HepG2 (cell line): ENCODE measurements at regions not wholly inside any gene's neighbourhood (a gene's known extent, or its start where the extent isn't known, plus 50 kb on each side); places are given as distances from the start of the nearest gene placed in this dataset.

Source experiments
- ATAC-seq: fragments of 200-7000 bp; cut with Tn5 transposase; 3 replicates; pipeline ENCODE4 v1.9.1; 2020; ENCODE audit warnings: mild to moderate bottlenecking, moderate library complexity
- BruUV-seq: library from RNA; stranded (reverse); fragments of 400-500 nt; replicated peaks from 2 replicates; lab custom pipeline; 2021; lab: Mats Ljungman, UMichigan
- CTCF ChIA-PET: fragments of 300-600 bp; formaldehyde crosslinking; extraction: SDS; loops from one replicate; lab custom pipeline; 2021; ENCODE audit warnings: low total read pairs, inconsistent platforms, low intra/inter-chr PET ratio; lab: Yijun Ruan, JAX
- POLR2A ChIA-PET: fragments of 350-600 bp; sonication (Branson Sonifier 250); formaldehyde crosslinking; loops from one replicate; lab custom pipeline; 2020; ENCODE audit warnings: antibody characterized with exemption, inconsistent platforms; lab: Yijun Ruan, JAX
- DNase-seq: peaks from one replicate; pipeline ENCODE4 v3.0.0-alpha.2; 2015; ENCODE audit warnings: low spot score
- FAIRE-seq: peaks from 3 replicates; lab custom pipeline; 2011; peaks lifted over from hg19 to GRCh38; lab: Jason Lieb, UNC
- H2AFZ ChIP-seq: one replicate; pipeline ENCODE4 v1.6.1; 2011; ENCODE audit warnings: low read length, inconsistent platforms
- H3K27ac ChIP-seq: fragments of 300-600 bp; 3 replicates; pipeline ENCODE4 v1.8.0; 2011; ENCODE audit warnings: mixed run types, mild to moderate bottlenecking, mixed read lengths, low read length, inconsistent platforms; ENCODE audit not compliant: insufficient read depth; ENCODE audit errors: extremely low read length
- H3K27me3 ChIP-seq, 2 experiments: fragments of 200-600 bp in 1 of 2; 2 replicates in 1 of 2; 3 replicates in 1 of 2; pipeline versions ENCODE4 v1.6.0 to v1.8.0; 2011; ENCODE audit warnings: low read length in 2 of 2, mild to moderate bottlenecking in 2 of 2, moderate library complexity in 2 of 2, inconsistent platforms in 1 of 2; ENCODE audit not compliant: insufficient read depth in 2 of 2, control insufficient read depth in 1 of 2
- H3K36me3 ChIP-seq, 2 experiments: fragments of 200-600 bp in 1 of 2; replicated peaks in 1 of 2; 2 replicates in 1 of 2; 3 replicates in 1 of 2; pipeline versions ENCODE4 v1.5.1 to v1.8.0; 2011; ENCODE audit warnings: low read length in 2 of 2, inconsistent platforms in 1 of 2; ENCODE audit not compliant: insufficient read depth in 2 of 2, control insufficient read depth in 1 of 2
- H3K4me1 ChIP-seq: 2 replicates; pipeline ENCODE4 v1.5.1; 2012; ENCODE audit warnings: low read length, inconsistent platforms; ENCODE audit not compliant: insufficient read depth
- H3K4me2 ChIP-seq: 2 replicates; pipeline ENCODE4 v1.6.0; 2011; ENCODE audit warnings: low read depth, low read length, inconsistent platforms
- H3K4me3 ChIP-seq, 3 experiments: fragments of 200-600 bp in 1 of 3; sonication (generic), shearing (Covaris generic) in 1 of 3; replicated peaks in 1 of 3; 2 replicates each; pipeline ENCODE4 v1.5.1; 2011 to 2016; ENCODE audit warnings: low read length in 3 of 3, inconsistent platforms in 2 of 3, low read depth in 2 of 3, mild to moderate bottlenecking in 2 of 3, control low read depth in 1 of 3, mixed read lengths in 1 of 3; ENCODE audit not compliant: insufficient read depth in 1 of 3
- H3K79me2 ChIP-seq: one replicate; pipeline ENCODE4 v1.6.1; 2011; ENCODE audit warnings: low read length, inconsistent platforms; ENCODE audit not compliant: insufficient read depth
- H3K9ac ChIP-seq: 2 replicates; pipeline ENCODE4 v1.6.0; 2011; ENCODE audit warnings: mild to moderate bottlenecking, low read depth, low read length, inconsistent platforms; ENCODE audit not compliant: insufficient read depth
- H3K9me3 ChIP-seq: 2 replicates; pipeline ENCODE4 v1.5.1; 2012; ENCODE audit warnings: mild to moderate bottlenecking, low read length
- H4K20me1 ChIP-seq: 2 replicates; pipeline ENCODE4 v1.6.0; 2011; ENCODE audit warnings: inconsistent platforms, mild to moderate bottlenecking, low read length, moderate library complexity; ENCODE audit not compliant: insufficient read depth
- KDM3A ChIP-seq: IDR thresholded peaks from 2 replicates; pipeline ENCODE4 v1.6.1; 2018; ENCODE audit warnings: low read depth, missing compliant biosample characterization
- MXD4 ChIP-seq: IDR thresholded peaks from 2 replicates; pipeline ENCODE4 v1.6.1; 2016; ENCODE audit warnings: mild to moderate bottlenecking, missing biosample characterization, missing genetic modification reagents
- PITX1 ChIP-seq: sonication (generic); formaldehyde crosslinking; IDR thresholded peaks from 2 replicates; pipeline ENCODE4 v1.5.1; 2020; ENCODE audit warnings: mild to moderate bottlenecking, missing genetic modification reagents
- RFXAP ChIP-seq: sonication (generic); formaldehyde crosslinking; IDR thresholded peaks from 2 replicates; pipeline ENCODE4 v1.4.0; 2020; ENCODE audit warnings: missing genetic modification reagents, borderline replicate concordance
- SP5 ChIP-seq: IDR thresholded peaks from 2 replicates; pipeline ENCODE4 v1.6.1; 2016; ENCODE audit warnings: low read depth, borderline replicate concordance
- U2AF2 ChIP-seq: fragments of 200-400 bp; formaldehyde crosslinking; IDR thresholded peaks from 2 replicates; pipeline ENCODE4 v1.6.1; 2017; ENCODE audit warnings: low read depth, mild to moderate bottlenecking, low read length
- ZNF777 ChIP-seq: sonication (generic); formaldehyde crosslinking; IDR thresholded peaks from 2 replicates; pipeline ENCODE4 v1.4.0; 2020; ENCODE audit warnings: missing genetic modification reagents
- WGBS: methylation state at CpG from one replicate; pipeline ENCODE4 v1.1.6; 2017; ENCODE audit warnings: low lambda C conversion rate; 5-methylcytosine and 5-hydroxymethylcytosine counted together
- in situ Hi-C: cut with HindIII; loops from 2 replicates; pipeline ENCODE4 v1.10.0; 2017; ENCODE audit warnings: low pct_unique_long_range_greater_than_20kb; ENCODE audit not compliant: extremely low pct_ligation_motif_present
- intact Hi-C: fragments of 100-400 bp; cut with micrococcal nuclease; formaldehyde crosslinking; loops from one replicate; pipeline ENCODE4 v1.10.0; 2022; ENCODE audit not compliant: unreplicated experiment
- TF ChIP-seq, protein P1 (sequence below): sonication (generic); formaldehyde crosslinking; IDR thresholded peaks from 2 replicates; pipeline ENCODE4 v1.5.0; 2020; ENCODE audit warnings: missing genetic modification reagents
- TF ChIP-seq, protein P2 (sequence below): sonication (generic); formaldehyde crosslinking; IDR thresholded peaks from 2 replicates; pipeline ENCODE4 v1.8.1; 2022; ENCODE audit warnings: low read depth, mild to moderate bottlenecking, missing genetic modification reagents
- TF ChIP-seq, protein P3 (sequence below): conservative IDR thresholded peaks from 2 replicates; pipeline ENCODE4 v1.6.1; 2018; ENCODE audit warnings: missing genetic modification reagents

DNA sequence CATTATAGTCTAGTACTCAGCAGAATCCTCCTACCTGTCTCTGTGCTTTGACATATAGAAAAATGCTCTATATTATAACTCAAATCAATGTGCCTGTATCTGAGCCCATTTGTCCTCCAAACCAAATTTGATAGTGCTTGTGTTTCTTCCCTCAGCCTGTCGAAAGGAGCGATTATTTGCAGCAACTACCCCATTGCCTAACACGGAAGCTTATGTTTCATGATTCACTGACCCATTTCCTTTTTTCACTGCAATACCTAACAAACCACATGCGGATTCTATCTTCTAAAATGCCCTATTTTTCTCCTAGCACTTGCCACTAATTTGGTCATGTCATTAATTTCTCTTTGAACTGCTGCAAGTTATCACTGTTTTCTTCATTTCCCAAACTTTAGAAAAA is 1220.6 kb upstream of the CADM2 start:
- H3K79me2 ChIP-seq = no peaks in the 10 kb centered on the region
- H3K4me3 ChIP-seq = no peak overlapping the region
- no peaks in the 10 kb centered on the region for H3K9me3 ChIP-seq
- intact Hi-C loops (no loop called here), in situ Hi-C loops (no loop called here)
- H3K27me3 ChIP-seq = no peaks in the 10 kb centered on the region
- no peak overlapping the region for H3K9ac ChIP-seq
- H3K36me3 ChIP-seq = no peaks in the 10 kb centered on the region
- no peak overlapping the region for H3K27ac ChIP-seq
- ATAC-seq (no peak), DNase-seq (no peak), FAIRE-seq (no peak)
- H3K4me1 ChIP-seq = no peaks in the 10 kb centered on the region
- WGBS = under 1% methylated on average over 4 of the region's 4 CpGs
- TF ChIP-seq U2AF2 (no peak), MXD4 (CRISPR knock-in tag) (no peak)
- ChIA-PET CTCF (no interaction called here), POLR2A (no interaction called here)
- no peak overlapping the region for H3K4me2 ChIP-seq
- H4K20me1 ChIP-seq = no peaks in the 10 kb centered on the region
- H2AFZ ChIP-seq = no peak overlapping the region
- no TSS peak for BruUV-seq

DNA sequence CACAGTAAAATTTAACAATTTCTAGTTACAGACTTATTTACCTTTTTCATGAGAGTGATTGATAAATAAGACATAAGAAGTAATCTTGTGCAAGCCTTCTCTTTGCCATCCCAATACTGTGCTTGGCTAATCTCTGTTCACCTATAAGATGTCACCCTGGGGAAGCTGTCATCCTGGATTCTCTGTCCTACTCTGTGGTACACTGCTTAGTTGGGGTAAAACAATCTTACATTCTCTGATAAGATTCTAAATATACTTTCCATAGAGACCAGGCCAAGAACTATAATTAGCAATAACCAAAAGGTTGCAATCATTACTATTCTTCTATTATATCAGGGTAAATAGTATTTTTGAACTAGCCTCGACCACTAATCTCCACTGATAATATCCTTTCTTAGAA is 1218.3 kb upstream of the CADM2 start:
- WGBS = 11% methylated on average over 1 of the region's 1 CpG
- CTCF ChIA-PET = no interaction called here
- H2AFZ ChIP-seq = no peak overlapping the region
- ATAC-seq (no peak), DNase-seq (no peak), FAIRE-seq (no peak)
- H3K4me1 ChIP-seq = no peaks in the 10 kb centered on the region
- TF ChIP-seq, protein P1, sequence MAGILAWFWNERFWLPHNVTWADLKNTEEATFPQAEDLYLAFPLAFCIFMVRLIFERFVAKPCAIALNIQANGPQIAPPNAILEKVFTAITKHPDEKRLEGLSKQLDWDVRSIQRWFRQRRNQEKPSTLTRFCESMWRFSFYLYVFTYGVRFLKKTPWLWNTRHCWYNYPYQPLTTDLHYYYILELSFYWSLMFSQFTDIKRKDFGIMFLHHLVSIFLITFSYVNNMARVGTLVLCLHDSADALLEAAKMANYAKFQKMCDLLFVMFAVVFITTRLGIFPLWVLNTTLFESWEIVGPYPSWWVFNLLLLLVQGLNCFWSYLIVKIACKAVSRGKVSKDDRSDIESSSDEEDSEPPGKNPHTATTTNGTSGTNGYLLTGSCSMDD = no peak
- TF ChIP-seq RFXAP (CRISPR knock-in tag) (no peak), PITX1 (CRISPR knock-in tag) (no peak), ZNF777 (CRISPR knock-in tag) (no peak), SP5 (CRISPR knock-in tag) (no peak), KDM3A (no peak)
- TF ChIP-seq, protein P2, sequence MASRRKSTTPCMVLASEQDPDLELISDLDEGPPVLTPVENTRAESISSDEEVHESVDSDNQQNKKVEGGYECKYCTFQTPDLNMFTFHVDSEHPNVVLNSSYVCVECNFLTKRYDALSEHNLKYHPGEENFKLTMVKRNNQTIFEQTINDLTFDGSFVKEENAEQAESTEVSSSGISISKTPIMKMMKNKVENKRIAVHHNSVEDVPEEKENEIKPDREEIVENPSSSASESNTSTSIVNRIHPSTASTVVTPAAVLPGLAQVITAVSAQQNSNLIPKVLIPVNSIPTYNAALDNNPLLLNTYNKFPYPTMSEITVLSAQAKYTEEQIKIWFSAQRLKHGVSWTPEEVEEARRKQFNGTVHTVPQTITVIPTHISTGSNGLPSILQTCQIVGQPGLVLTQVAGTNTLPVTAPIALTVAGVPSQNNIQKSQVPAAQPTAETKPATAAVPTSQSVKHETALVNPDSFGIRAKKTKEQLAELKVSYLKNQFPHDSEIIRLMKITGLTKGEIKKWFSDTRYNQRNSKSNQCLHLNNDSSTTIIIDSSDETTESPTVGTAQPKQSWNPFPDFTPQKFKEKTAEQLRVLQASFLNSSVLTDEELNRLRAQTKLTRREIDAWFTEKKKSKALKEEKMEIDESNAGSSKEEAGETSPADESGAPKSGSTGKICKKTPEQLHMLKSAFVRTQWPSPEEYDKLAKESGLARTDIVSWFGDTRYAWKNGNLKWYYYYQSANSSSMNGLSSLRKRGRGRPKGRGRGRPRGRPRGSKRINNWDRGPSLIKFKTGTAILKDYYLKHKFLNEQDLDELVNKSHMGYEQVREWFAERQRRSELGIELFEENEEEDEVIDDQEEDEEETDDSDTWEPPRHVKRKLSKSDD = no peak
- TF ChIP-seq, protein P3, sequence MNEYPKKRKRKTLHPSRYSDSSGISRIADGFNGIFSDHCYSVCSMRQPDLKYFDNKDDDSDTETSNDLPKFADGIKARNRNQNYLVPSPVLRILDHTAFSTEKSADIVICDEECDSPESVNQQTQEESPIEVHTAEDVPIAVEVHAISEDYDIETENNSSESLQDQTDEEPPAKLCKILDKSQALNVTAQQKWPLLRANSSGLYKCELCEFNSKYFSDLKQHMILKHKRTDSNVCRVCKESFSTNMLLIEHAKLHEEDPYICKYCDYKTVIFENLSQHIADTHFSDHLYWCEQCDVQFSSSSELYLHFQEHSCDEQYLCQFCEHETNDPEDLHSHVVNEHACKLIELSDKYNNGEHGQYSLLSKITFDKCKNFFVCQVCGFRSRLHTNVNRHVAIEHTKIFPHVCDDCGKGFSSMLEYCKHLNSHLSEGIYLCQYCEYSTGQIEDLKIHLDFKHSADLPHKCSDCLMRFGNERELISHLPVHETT (CRISPR knock-in tag) = no peak
- no peak overlapping the region for H3K4me3 ChIP-seq
- intact Hi-C loops = no loop called here
- no peaks in the 10 kb centered on the region for H3K27me3 ChIP-seq
- no peaks in the 10 kb centered on the region for H3K9me3 ChIP-seq
- H3K36me3 ChIP-seq = no peaks in the 10 kb centered on the region
- no peak overlapping the region for H3K27ac ChIP-seq
- no peak overlapping the region for H3K9ac ChIP-seq
- H4K20me1 ChIP-seq = no peaks in the 10 kb centered on the region
- H3K79me2 ChIP-seq = no peaks in the 10 kb centered on the region
- in situ Hi-C loops = no loop called here
- POLR2A ChIA-PET = no interaction called here
- H3K4me2 ChIP-seq = no peak overlapping the region
- BruUV-seq = no TSS peak
